ENCODE measurements at regions not wholly inside any gene's neighbourhood (a gene's known extent, or its start where the extent isn't known, plus 50 kb on each side); places are given as distances from the start of the nearest gene placed in this dataset.

GRCh38 chr15:72925661-72926060 lies 126.6 kb upstream of the NEO1 start:
- H3K27ac Mint-ChIP-seq = no peak overlapping the region
- H3K36me3 Mint-ChIP-seq (ENCODE audit: low read depth) = no peaks in the 10 kb centered on the region
- DNase-seq (ENCODE audit: low spot score) = no peak
- H3K9me3 Mint-ChIP-seq = no peaks in the 10 kb centered on the region
- H3K4me3 Mint-ChIP-seq = no peak overlapping the region
- H3K27me3 Mint-ChIP-seq (ENCODE audit: low read depth) = peaks cover 45% of the 10 kb centered on the region
- peaks cover 2% of the 10 kb centered on the region for H3K4me1 Mint-ChIP-seq (ENCODE audit: low read depth)

GRCh38 chr15:72923289-72923688 lies 129.0 kb upstream of the NEO1 start:
- Mint-ChIP-seq H3K9me3 (no peaks in the 10 kb centered on the region), H3K4me3 (no peak overlapping the region), H3K36me3 (ENCODE audit: low read depth) (no peaks in the 10 kb centered on the region), H3K27ac (no peak overlapping the region), H3K4me1 (ENCODE audit: low read depth) (peaks cover 2% of the 10 kb centered on the region), H3K27me3 (ENCODE audit: low read depth) (peaks cover 27% of the 10 kb centered on the region)
- DNase-seq (ENCODE audit: low spot score) = no peak

GRCh38 chr15:72920551-72920950 lies 131.7 kb upstream of the NEO1 start:
- no peak overlapping the region for H3K27ac Mint-ChIP-seq
- DNase-seq (ENCODE audit: low spot score) = no peak
- no peaks in the 10 kb centered on the region for H3K9me3 Mint-ChIP-seq
- H3K4me3 Mint-ChIP-seq = no peak overlapping the region
- H3K36me3 Mint-ChIP-seq (ENCODE audit: low read depth) = no peaks in the 10 kb centered on the region
- no peaks in the 10 kb centered on the region for H3K4me1 Mint-ChIP-seq (ENCODE audit: low read depth)
- peaks cover 16% of the 10 kb centered on the region for H3K27me3 Mint-ChIP-seq (ENCODE audit: low read depth)

DNA sequence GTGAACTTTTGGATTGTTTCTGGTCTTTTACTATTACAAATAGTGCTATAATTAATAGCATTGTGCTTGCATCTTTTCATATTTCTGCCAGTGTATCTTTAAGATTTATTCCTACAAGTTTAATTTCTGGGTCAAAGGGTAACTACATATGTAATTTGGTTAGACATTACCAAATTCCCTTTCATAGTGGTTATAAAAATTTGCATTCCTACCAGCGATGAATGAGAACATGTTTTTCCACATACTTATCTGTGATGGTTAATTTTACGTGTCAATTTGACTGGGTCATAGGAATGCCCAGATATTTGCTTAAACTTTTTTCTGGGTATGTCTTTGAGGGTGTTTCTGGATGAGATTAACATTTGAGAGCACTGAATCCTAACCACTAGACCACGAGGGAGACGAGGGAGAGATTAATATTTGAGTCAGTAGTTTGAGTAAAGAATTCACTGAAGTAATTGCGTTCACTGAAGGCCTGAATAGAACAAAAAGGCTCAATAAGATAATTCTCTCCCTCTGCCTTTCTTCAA lies 132.3 kb upstream of the NEO1 start:
- no peak overlapping the region for H3K27ac Mint-ChIP-seq
- H3K9me3 Mint-ChIP-seq = no peaks in the 10 kb centered on the region

DNA sequence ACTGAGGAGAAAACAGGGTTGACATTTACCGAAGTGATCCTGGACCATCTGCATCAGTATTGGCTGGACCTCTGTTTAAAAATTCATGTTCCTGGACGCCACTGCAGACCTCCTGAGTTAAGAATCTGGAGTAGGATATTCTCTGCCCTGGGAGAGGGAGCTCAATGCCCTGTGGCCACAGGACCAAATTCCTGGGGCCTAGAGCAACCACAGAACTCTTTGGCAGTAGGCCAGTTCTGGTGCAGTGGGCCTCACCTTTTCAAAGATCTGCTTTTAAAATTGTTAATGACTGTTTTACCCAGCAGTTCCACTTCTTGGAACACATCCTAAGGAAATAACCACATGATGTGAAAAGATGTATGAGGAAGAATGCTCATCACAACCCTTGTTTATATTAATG lies 133.3 kb upstream of the ADPGK start:
- no peak overlapping the region for H3K27ac Mint-ChIP-seq
- H3K4me1 Mint-ChIP-seq (ENCODE audit: low read depth) = no peaks in the 10 kb centered on the region
- no peaks in the 10 kb centered on the region for H3K9me3 Mint-ChIP-seq
- no peaks in the 10 kb centered on the region for H3K36me3 Mint-ChIP-seq (ENCODE audit: low read depth)
- DNase-seq (ENCODE audit: low spot score) = no peak
- no peak overlapping the region for H3K4me3 Mint-ChIP-seq
- peaks cover 12% of the 10 kb centered on the region for H3K27me3 Mint-ChIP-seq (ENCODE audit: low read depth)

More for the DNA sequence above, 132.3 kb upstream of the NEO1 start:
- no peak for DNase-seq (ENCODE audit: low spot score)
- H3K4me1 Mint-ChIP-seq (ENCODE audit: low read depth) = no peaks in the 10 kb centered on the region
- H3K36me3 Mint-ChIP-seq (ENCODE audit: low read depth) = no peaks in the 10 kb centered on the region
- no peak overlapping the region for H3K4me3 Mint-ChIP-seq
- peaks cover 12% of the 10 kb centered on the region for H3K27me3 Mint-ChIP-seq (ENCODE audit: low read depth)

DNA sequence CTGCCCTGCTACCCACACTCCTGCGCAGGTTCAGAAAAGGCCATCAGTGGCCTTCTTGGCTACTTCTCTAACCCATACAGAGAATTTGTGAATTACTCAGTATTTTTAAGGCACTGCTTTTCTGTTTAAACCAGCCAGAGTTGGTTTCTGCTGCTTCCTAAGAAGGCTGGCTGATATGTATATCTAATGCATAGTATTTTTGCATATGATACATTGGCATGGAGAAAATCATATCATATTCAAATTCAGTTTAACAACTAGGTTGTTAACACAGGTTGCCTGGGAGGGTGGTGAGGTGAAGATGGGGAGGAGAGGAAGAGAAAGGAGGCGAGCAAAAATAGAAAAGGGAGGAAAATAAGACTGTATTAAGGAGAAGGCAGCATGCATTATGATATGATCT lies 132.8 kb upstream of the ADPGK start:
- Mint-ChIP-seq H3K27ac (no peak overlapping the region), H3K27me3 (ENCODE audit: low read depth) (peaks cover 7% of the 10 kb centered on the region), H3K36me3 (ENCODE audit: low read depth) (no peaks in the 10 kb centered on the region), H3K4me3 (no peak overlapping the region), H3K4me1 (ENCODE audit: low read depth) (no peaks in the 10 kb centered on the region), H3K9me3 (no peaks in the 10 kb centered on the region)
- DNase-seq (ENCODE audit: low spot score) = no peak

- Mint-ChIP-seq H3K4me3 (no peak overlapping the region), H3K27me3 (ENCODE audit: low read depth) (peaks cover 4% of the 10 kb centered on the region), H3K36me3 (ENCODE audit: low read depth) (no peaks in the 10 kb centered on the region), H3K9me3 (no peaks in the 10 kb centered on the region), H3K27ac (no peak overlapping the region), H3K4me1 (ENCODE audit: low read depth) (no peaks in the 10 kb centered on the region)
- no peak for DNase-seq (ENCODE audit: low spot score)
These were observed 132.3 kb upstream of the ADPGK start for GRCh38 chr15:72915843-72916242.

DNA sequence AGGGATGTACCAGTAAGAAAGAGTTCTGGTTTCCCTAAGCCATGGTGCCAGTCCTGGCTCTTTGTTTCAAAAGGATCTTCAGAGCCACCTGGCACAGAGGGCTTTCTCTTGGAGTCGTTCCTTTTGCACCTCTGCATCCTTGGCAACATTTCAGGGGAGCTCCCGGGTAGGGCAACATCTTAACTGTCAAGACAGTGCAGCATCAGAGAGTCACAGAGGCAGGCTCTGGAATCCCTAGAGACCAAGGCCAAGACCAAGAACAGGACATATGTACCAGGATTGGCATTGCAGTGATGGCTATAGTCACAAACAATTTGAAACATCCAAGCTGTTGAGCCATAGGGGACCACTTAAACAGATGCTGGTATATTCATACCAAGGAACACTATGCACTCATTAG lies 129.4 kb upstream of the ADPGK start:
- no peak overlapping the region for H3K27ac Mint-ChIP-seq
- no peak for DNase-seq (ENCODE audit: low spot score)
- H3K36me3 Mint-ChIP-seq (ENCODE audit: low read depth) = no peaks in the 10 kb centered on the region
- no peaks in the 10 kb centered on the region for H3K9me3 Mint-ChIP-seq
- no peak overlapping the region for H3K4me3 Mint-ChIP-seq
- H3K27me3 Mint-ChIP-seq (ENCODE audit: low read depth) = peaks cover 10% of the 10 kb centered on the region
- H3K4me1 Mint-ChIP-seq (ENCODE audit: low read depth) = no peaks in the 10 kb centered on the region

DNA sequence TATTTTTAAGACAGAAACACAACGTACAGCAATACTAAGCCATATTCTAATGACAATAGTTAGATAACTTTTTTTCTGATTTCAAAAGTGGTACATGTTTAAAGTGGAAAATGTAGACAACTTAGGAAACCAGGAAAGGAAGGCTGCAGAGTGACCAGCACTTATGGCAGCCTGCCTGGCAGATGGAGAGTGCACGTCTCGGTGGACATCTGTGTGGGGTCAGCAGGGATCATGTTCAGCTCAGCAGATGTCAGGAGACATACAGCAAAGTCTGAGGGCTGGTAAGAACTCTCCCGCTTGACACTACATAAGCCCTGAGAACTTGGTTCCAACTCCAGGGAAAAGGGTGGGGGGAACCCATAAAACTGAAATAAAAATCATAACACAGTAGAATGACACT lies 128.6 kb upstream of the ADPGK start:
- DNase-seq (ENCODE audit: low spot score) = no peak
- no peaks in the 10 kb centered on the region for H3K9me3 Mint-ChIP-seq
- H3K27ac Mint-ChIP-seq = no peak overlapping the region
- H3K27me3 Mint-ChIP-seq (ENCODE audit: low read depth) = peaks cover 14% of the 10 kb centered on the region
- H3K36me3 Mint-ChIP-seq (ENCODE audit: low read depth) = no peaks in the 10 kb centered on the region
- H3K4me1 Mint-ChIP-seq (ENCODE audit: low read depth) = no peaks in the 10 kb centered on the region
- H3K4me3 Mint-ChIP-seq = no peak overlapping the region

- Mint-ChIP-seq H3K4me3 (no peak overlapping the region), H3K36me3 (ENCODE audit: low read depth) (no peaks in the 10 kb centered on the region), H3K27me3 (ENCODE audit: low read depth) (peaks cover 14% of the 10 kb centered on the region), H3K27ac (no peak overlapping the region), H3K9me3 (no peaks in the 10 kb centered on the region), H3K4me1 (ENCODE audit: low read depth) (no peaks in the 10 kb centered on the region)
- DNase-seq (ENCODE audit: low spot score) = no peak
These were observed 128.1 kb upstream of the ADPGK start for GRCh38 chr15:72911626-72912025.

- Mint-ChIP-seq H3K36me3 (ENCODE audit: low read depth) (no peaks in the 10 kb centered on the region), H3K27ac (no peak overlapping the region), H3K4me3 (no peak overlapping the region), H3K4me1 (ENCODE audit: low read depth) (no peaks in the 10 kb centered on the region), H3K27me3 (ENCODE audit: low read depth) (peaks cover 10% of the 10 kb centered on the region), H3K9me3 (no peaks in the 10 kb centered on the region)
- DNase-seq (ENCODE audit: low spot score) = no peak
These were observed 125.2 kb upstream of the ADPGK start for GRCh38 chr15:72908713-72909112.

DNA sequence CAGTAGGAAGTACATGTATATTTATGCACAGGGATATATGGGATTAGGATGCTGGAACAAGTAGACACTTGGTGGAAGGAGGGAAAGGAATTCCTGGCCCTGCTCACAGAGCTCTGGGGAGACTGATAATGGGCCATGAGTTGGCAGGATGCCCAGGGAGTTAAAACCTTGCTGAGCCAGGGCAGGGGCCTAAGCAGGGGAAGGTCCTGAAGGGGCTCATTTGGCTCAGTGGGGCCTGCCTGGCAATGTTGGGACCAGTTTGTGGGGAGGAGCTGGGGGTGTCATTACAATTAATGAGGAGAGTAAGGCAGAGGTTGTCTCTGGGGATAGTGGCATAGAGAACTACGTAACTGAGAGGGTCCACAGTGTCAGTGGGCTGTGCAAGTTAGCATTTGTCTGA lies 124.2 kb upstream of the ADPGK start:
- no peaks in the 10 kb centered on the region for H3K9me3 Mint-ChIP-seq
- no peak overlapping the region for H3K4me3 Mint-ChIP-seq
- no peaks in the 10 kb centered on the region for H3K4me1 Mint-ChIP-seq (ENCODE audit: low read depth)
- no peak overlapping the region for H3K27ac Mint-ChIP-seq
- DNase-seq (ENCODE audit: low spot score) = no peak
- no peaks in the 10 kb centered on the region for H3K36me3 Mint-ChIP-seq (ENCODE audit: low read depth)
- H3K27me3 Mint-ChIP-seq (ENCODE audit: low read depth) = peaks cover 17% of the 10 kb centered on the region

- H3K4me1 Mint-ChIP-seq (ENCODE audit: low read depth) = no peaks in the 10 kb centered on the region
- H3K27me3 Mint-ChIP-seq (ENCODE audit: low read depth) = peaks cover 31% of the 10 kb centered on the region
- no peak overlapping the region for H3K27ac Mint-ChIP-seq
- DNase-seq (ENCODE audit: low spot score) = no peak
- no peaks in the 10 kb centered on the region for H3K9me3 Mint-ChIP-seq
- no peak overlapping the region for H3K4me3 Mint-ChIP-seq
- H3K36me3 Mint-ChIP-seq (ENCODE audit: low read depth) = no peaks in the 10 kb centered on the region
These were observed 119.3 kb upstream of the ADPGK start for GRCh38 chr15:72902919-72903260.

- Mint-ChIP-seq H3K4me3 (no peak overlapping the region), H3K27ac (no peak overlapping the region), H3K4me1 (ENCODE audit: low read depth) (no peaks in the 10 kb centered on the region), H3K27me3 (ENCODE audit: low read depth) (peaks cover 31% of the 10 kb centered on the region), H3K36me3 (ENCODE audit: low read depth) (no peaks in the 10 kb centered on the region), H3K9me3 (no peaks in the 10 kb centered on the region)
- no peak for DNase-seq (ENCODE audit: low spot score)
These were observed 118.8 kb upstream of the ADPGK start for GRCh38 chr15:72902245-72902918.

- Mint-ChIP-seq H3K4me1 (ENCODE audit: low read depth) (no peaks in the 10 kb centered on the region), H3K4me3 (no peak overlapping the region), H3K27me3 (ENCODE audit: low read depth) (peaks cover 28% of the 10 kb centered on the region), H3K9me3 (no peaks in the 10 kb centered on the region), H3K27ac (no peak overlapping the region), H3K36me3 (ENCODE audit: low read depth) (no peaks in the 10 kb centered on the region)
- no peak for DNase-seq (ENCODE audit: low spot score)
These were observed 109.4 kb upstream of the ADPGK start for GRCh38 chr15:72892986-72893385.
